HUES64 (cell line): ENCODE measurements at regions not wholly inside any gene's neighbourhood (a gene's known extent, or its start where the extent isn't known, plus 50 kb on each side); places are given as distances from the start of the nearest gene placed in this dataset.

Experiments used
- H3K27ac ChIP-seq: 2 replicates; pipeline ENCODE4 v1.7.0; 2013; ENCODE audit warnings: low read depth, low read length, inconsistent platforms
- H3K27me3 ChIP-seq: 2 replicates; pipeline ENCODE4 v1.6.1; 2013; ENCODE audit warnings: mild to moderate bottlenecking, low read length; ENCODE audit not compliant: insufficient read depth
- H3K36me3 ChIP-seq: 2 replicates; pipeline ENCODE4 v1.6.1; 2013; ENCODE audit warnings: mild to moderate bottlenecking, low read length; ENCODE audit not compliant: insufficient read depth
- H3K4me1 ChIP-seq: 2 replicates; pipeline ENCODE4 v1.6.1; 2013; ENCODE audit warnings: mild to moderate bottlenecking, low read length, moderate library complexity; ENCODE audit not compliant: insufficient read depth
- H3K4me3 ChIP-seq: 2 replicates; pipeline ENCODE4 v1.5.1; 2013; ENCODE audit warnings: mild to moderate bottlenecking, low read length, moderate library complexity
- H3K9ac ChIP-seq: 2 replicates; pipeline ENCODE4 v1.6.1; 2013; ENCODE audit warnings: mild to moderate bottlenecking, low read depth, low read length
- H3K9me3 ChIP-seq: 2 replicates; pipeline ENCODE4 v1.6.1; 2013; ENCODE audit warnings: low read depth, low read length; ENCODE audit not compliant: insufficient read depth
- WGBS: fragments of 150-250, 120-280 bp; methylation state at CpG from one replicate; pipeline ENCODE4 v1.1.7; 2013; ENCODE audit warnings: missing lambda C conversion rate; 5-methylcytosine and 5-hydroxymethylcytosine counted together

DNA sequence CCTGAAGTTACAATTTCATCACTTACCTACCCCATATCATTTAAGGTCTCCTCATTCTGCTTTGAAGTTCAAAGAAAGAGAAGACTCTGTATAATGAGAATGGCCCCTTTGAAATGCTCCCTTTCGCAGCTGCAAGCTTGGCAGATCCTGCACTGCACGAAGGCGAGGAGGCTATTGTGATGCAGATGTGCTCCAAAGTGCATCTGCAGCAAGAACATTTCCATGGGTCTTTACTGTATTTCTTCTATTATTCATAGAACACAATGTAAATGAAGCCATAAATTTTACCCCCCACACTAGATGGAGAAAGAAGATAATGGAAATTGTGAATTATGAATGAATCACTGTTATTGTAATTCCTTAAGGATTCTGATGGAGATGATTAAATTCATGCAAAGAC lies 178.7 kb downstream of the CHD9NB start:
- Histone ChIP-seq H3K27me3 (no peaks in the 10 kb centered on the region), H3K4me1 (peaks cover 24% of the 10 kb centered on the region), H3K9me3 (no peaks in the 10 kb centered on the region), H3K36me3 (no peaks in the 10 kb centered on the region), H3K27ac (no peak overlapping the region), H3K9ac (no peak overlapping the region), H3K4me3 (no peak overlapping the region)
- 13% methylated on average over 3 of the region's 3 CpGs for WGBS

DNA sequence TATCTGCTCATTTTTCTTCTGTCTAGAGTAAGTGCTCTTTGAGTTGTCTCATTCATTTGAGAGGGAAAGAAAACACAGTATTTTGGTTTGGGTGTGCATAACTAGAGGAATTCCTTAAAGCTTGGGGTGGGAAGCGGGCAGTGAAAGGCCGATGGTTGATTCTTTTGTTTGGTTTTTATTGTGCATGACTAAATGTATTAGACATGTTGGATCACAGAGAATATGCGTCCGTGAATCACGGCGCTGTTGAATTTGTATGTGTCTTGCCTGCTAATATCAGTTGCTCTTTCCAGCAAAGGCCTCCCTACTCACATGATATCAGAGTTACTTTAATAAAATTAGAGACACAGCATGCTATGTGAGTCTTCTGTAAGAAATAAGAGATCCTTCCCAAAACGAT lies 180.0 kb downstream of the CHD9NB start:
- WGBS = 80% methylated on average over 7 of the region's 7 CpGs
- H3K4me3 ChIP-seq = no peak overlapping the region

DNA sequence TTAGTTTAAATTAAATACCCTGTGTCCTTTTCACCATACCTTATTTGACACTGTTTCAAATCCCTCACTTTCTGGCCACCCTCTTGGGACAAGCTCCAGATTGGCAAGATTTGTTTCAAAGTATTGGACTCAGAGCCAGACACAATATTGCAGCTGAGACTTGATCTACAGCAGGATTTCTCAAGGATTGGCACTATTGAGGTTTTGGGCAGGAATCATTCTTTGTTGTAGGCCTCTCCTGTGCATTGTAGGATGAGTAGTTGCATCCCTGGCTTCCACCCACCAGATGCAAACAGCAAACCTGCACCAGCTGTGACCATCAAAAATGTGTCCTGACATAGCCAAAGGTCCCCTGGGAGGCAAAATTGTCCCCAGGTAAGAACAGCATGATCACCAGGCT lies 181.2 kb downstream of the CHD9NB start:
- no peaks in the 10 kb centered on the region for H3K27me3 ChIP-seq
- H3K9me3 ChIP-seq = no peaks in the 10 kb centered on the region
- H3K27ac ChIP-seq = no peak overlapping the region
- peaks cover 24% of the 10 kb centered on the region for H3K4me1 ChIP-seq
- no peak overlapping the region for H3K4me3 ChIP-seq
- no peak overlapping the region for H3K9ac ChIP-seq
- no peaks in the 10 kb centered on the region for H3K36me3 ChIP-seq

More for the DNA sequence above, 180.0 kb downstream of the CHD9NB start:
- H3K4me1 ChIP-seq = peaks cover 24% of the 10 kb centered on the region
- H3K36me3 ChIP-seq = no peaks in the 10 kb centered on the region
- H3K27me3 ChIP-seq = no peaks in the 10 kb centered on the region
- H3K9ac ChIP-seq = no peak overlapping the region
- H3K27ac ChIP-seq = no peak overlapping the region
- H3K9me3 ChIP-seq = no peaks in the 10 kb centered on the region

DNA sequence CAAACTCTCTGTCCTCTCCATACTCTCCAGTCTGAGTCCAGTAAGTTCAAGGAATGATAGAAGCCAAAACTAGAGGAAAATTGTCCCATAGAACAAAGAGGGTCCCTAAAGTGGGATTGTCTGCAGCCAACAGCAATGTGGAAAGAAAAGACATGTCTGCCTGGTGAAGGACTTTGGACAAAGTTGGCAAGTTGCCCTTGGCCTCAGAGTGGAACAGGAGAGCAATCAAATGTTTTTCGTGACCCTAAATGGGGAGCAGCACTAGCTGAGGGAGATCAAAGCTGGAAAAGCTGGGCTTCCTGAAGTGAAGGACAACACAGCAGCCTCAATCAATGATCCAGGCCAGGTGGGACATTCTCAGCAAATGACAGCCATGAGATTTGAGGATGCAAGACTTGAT lies 183.5 kb downstream of the CHD9NB start:
- Histone ChIP-seq H3K36me3 (no peaks in the 10 kb centered on the region), H3K27me3 (no peaks in the 10 kb centered on the region), H3K9ac (no peak overlapping the region), H3K9me3 (no peaks in the 10 kb centered on the region), H3K4me3 (no peak overlapping the region), H3K4me1 (peaks cover 21% of the 10 kb centered on the region), H3K27ac (no peak overlapping the region)
- 2% methylated on average over 1 of the region's 1 CpG for WGBS

DNA sequence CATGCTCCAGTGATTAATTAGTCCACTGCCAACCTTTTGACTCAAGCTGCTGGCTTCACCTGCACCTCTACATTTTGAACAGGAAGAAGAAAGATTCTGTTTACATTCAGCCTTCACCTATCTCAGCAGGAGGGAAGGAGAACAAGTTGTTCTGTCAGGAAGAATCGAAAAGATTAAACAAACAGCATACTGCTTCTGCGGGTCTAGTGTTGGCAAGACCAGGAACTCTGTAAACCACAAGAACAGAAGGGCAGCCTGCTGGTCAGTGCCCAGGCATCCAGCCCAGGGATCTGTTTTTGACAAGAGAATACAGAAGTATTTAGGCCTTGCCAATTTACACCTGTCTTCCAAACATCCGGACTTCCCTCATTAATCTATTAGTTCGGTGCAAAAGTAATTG lies 189.7 kb downstream of the CHD9NB start:
- Histone ChIP-seq H3K27me3 (no peaks in the 10 kb centered on the region), H3K27ac (no peak overlapping the region), H3K9me3 (no peaks in the 10 kb centered on the region), H3K4me3 (no peak overlapping the region), H3K36me3 (no peaks in the 10 kb centered on the region), H3K4me1 (no peaks in the 10 kb centered on the region), H3K9ac (no peak overlapping the region)
- 92% methylated on average over 4 of the region's 4 CpGs for WGBS

DNA sequence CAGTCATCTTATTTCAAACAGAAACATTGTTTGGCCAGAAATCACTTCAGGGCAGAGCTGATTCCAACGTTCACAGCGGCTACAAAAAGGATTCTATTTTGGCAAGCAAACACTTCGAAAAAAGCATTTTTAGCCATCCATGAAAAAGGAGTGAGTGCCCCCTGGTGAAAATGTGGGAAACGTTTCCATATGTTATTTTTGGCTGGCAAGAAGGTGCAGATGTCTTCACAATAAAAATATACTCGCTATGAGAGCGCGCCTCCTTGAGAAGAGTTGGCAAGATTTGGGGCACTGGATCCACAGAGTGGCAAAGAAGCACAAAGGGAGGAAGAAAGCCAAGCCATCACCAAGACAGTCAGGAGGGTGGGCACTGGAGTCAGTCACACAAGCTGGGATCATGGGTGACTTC lies 191.1 kb downstream of the CHD9NB start:
- Histone ChIP-seq H3K9me3 (no peaks in the 10 kb centered on the region), H3K4me1 (no peaks in the 10 kb centered on the region), H3K27me3 (no peaks in the 10 kb centered on the region), H3K4me3 (no peak overlapping the region), H3K9ac (no peak overlapping the region), H3K27ac (no peak overlapping the region), H3K36me3 (no peaks in the 10 kb centered on the region)
- WGBS = 55% methylated on average over 7 of the region's 7 CpGs

DNA sequence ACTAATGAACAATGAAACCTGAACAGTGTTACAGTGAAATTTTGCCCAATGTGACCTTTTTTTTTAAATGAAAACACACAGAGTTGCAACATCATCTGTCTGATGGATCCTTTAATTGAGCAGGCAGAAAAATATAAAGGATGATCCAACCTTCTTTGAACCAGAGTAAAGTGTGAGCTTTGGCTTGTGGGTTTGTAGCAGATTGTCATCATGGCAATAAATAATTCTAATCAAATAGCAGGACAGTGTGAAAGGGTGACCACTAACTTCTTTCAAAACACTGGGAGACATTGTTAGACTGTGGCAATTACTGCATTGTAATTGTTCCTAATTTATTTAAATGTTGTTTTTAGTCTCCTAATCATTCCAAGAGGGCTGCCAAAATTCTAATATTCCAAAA lies 197.2 kb downstream of the CHD9NB start:
- H3K4me3 ChIP-seq = no peak overlapping the region
- no peaks in the 10 kb centered on the region for H3K4me1 ChIP-seq
- no peaks in the 10 kb centered on the region for H3K36me3 ChIP-seq
- H3K9me3 ChIP-seq = 0 out of 2 replicates have a peak, but pooled peaks cover 3% of the 10 kb centered on the region
- no peaks in the 10 kb centered on the region for H3K27me3 ChIP-seq
- H3K27ac ChIP-seq = no peak overlapping the region
- no peak overlapping the region for H3K9ac ChIP-seq

DNA sequence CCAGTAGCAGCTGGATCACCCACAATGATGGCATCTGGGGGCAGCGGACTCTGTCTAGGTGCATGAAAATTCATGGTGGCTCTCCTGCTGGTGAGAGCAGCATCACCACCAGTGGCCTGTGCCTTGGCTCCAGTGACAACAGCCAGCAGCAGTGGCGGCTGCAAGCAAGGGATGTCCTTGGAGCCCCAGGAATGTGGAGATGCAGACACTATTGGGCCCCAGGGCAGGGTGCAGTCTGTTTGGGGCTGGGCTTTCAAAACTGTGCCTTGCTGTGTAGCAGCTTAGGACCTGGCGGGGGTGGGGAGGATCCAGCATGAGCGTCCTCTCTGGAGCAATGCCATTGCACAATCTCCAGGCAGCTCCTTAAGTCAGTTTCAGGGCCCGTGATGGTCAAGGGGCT lies 199.7 kb downstream of the CHD9NB start:
- 76% methylated on average over 5 of the region's 5 CpGs for WGBS
- H3K4me3 ChIP-seq = no peak overlapping the region
- H3K9me3 ChIP-seq = 0 out of 2 replicates have a peak, but pooled peaks cover 3% of the 10 kb centered on the region

DNA sequence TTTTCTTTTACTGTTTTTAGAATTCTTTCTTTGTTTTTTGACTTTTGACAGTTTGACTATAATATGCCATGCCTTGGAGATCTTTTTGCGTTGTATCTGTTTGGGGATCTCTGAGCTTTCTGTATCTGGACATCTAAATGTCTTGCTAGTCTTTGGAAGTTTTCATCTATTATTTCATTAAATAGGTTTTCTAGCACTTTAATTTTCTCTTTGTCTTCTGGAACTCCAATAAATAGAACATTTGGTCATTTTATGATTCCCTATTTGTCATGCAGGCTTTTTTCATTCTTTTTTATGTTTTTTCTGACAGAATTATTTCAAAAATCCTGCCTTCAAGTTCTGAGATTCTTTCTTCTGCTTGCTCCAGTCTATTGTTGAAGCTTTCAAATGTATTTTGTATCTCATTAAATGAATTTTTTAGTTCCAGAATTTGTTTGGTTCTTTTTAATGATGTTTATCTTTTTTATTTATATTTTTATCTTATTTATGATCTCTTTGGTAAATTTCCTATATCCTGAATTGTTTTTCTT lies 201.4 kb downstream of the CHD9NB start:
- H3K9ac ChIP-seq = no peak overlapping the region
- H3K27ac ChIP-seq = no peak overlapping the region
- 0% methylated on average over 1 of the region's 1 CpG for WGBS
- H3K36me3 ChIP-seq = no peaks in the 10 kb centered on the region
- no peaks in the 10 kb centered on the region for H3K4me1 ChIP-seq
- no peaks in the 10 kb centered on the region for H3K27me3 ChIP-seq
- H3K4me3 ChIP-seq = no peak overlapping the region
- 0 out of 2 replicates have a peak, but pooled peaks cover 3% of the 10 kb centered on the region for H3K9me3 ChIP-seq

More for the DNA sequence above, 199.7 kb downstream of the CHD9NB start:
- Histone ChIP-seq H3K4me1 (no peaks in the 10 kb centered on the region), H3K36me3 (no peaks in the 10 kb centered on the region), H3K9ac (no peak overlapping the region), H3K27me3 (no peaks in the 10 kb centered on the region), H3K27ac (no peak overlapping the region)

DNA sequence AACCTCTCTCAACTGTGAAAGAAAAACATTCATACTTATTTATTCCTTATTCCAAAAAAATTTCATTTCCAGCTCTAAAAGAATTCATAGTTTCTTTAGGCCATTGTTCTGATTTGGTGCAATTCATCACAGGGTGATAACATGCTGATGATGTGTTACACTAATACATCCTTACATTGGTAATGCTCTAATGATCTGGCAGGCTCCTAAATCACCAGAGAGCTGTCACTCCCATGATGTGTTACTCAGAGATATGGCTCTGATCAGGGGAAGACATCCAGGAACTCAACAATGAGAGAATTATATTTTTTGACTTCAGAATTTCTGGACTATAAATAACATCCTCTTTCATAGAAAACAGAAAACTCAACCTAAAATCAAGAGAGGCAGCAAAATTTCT lies 209.3 kb downstream of the CHD9NB start:
- Histone ChIP-seq H3K36me3 (no peaks in the 10 kb centered on the region), H3K4me3 (no peak overlapping the region), H3K27me3 (no peaks in the 10 kb centered on the region), H3K9me3 (no peaks in the 10 kb centered on the region), H3K4me1 (no peaks in the 10 kb centered on the region), H3K9ac (no peak overlapping the region), H3K27ac (no peak overlapping the region)

DNA sequence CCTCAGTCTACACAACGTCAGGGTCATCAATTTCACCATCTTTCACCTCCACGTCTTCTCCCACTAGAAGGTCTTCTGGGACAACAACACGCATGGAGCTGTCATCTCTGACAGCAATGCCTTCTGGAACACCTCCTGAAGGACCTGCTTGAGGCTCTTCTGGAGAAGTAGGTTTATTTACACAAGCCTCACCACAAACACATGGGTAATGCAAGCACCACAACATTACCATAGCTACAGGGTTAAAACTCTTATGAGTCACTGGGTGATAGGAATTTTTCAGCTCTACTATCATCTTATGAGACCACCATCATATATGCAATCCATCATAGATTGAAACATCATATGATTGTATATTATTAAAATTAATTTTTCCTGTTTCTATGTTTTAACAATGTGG lies 215.4 kb downstream of the CHD9NB start:
- Histone ChIP-seq H3K9ac (no peak overlapping the region), H3K4me1 (no peaks in the 10 kb centered on the region), H3K27ac (no peak overlapping the region), H3K36me3 (no peaks in the 10 kb centered on the region), H3K4me3 (no peak overlapping the region), H3K27me3 (no peaks in the 10 kb centered on the region), H3K9me3 (no peaks in the 10 kb centered on the region)
- WGBS = 91% methylated on average over 3 of the region's 3 CpGs

DNA sequence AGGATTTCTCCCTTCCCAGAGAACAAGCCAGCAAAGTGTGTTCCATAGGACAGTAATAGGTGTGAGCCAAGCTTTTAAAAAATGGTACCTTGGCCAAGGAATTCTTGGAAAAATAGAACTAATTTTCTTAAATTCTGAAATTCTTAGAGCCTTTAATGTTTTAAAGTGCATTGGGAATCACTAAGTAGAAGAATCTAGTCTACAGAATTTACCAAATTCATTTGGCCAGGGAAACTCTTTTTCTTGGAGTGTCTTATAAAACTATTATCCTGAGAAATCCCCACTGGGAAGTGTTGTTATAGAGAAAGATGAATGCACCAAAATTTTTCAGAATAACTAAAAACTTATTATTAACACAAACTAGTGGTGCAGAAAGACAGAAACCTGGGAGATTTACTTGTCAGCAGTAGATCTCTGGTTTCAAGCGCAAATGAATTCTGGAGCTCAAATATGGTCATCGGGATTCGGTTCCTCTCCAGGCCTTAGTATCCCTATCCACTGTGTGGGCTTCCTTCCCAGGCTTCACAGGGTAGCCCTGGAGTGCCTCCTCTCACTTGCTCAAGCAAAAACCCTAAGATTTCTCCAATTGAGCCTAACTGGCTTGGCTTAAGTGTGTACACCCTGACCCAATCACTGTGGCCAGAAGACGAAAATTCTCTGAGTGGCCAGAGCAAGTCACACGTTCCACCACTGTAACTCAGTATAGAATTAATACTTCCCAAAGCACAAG lies 217.8 kb downstream of the CHD9NB start:
- H3K27ac ChIP-seq = no peak overlapping the region
- no peak overlapping the region for H3K4me3 ChIP-seq
- no peaks in the 10 kb centered on the region for H3K4me1 ChIP-seq
- H3K9me3 ChIP-seq = no peaks in the 10 kb centered on the region
- H3K9ac ChIP-seq = no peak overlapping the region
- H3K27me3 ChIP-seq = no peaks in the 10 kb centered on the region
- whole genome bisulfite sequencing = 49% methylated on average over 5 of the region's 5 CpGs
- no peaks in the 10 kb centered on the region for H3K36me3 ChIP-seq
